Hematopoietic multipotent progenitor cell treated with erythropoietin and hydrocortisone succinate and interleukin-3 and kit ligand, for 4 days (in vitro differentiated cells): ENCODE measurements at regions not wholly inside any gene's neighbourhood (a gene's known extent, or its start where the extent isn't known, plus 50 kb on each side); places are given as distances from the start of the nearest gene placed in this dataset.

Experiments used
- DNase-seq: peaks from one replicate; pipeline ENCODE4 v3.0.0-alpha.2; 2015

- no peak for DNase-seq
These were observed 153.0 kb downstream of the ICE1 start for GRCh38 chr5:5575461-5575860.

GRCh38 chr5:5573798-5574380 lies 151.4 kb downstream of the ICE1 start:
- no peak for DNase-seq

GRCh38 chr5:5572976-5573797 lies 150.7 kb downstream of the ICE1 start:
- no peak for DNase-seq

GRCh38 chr5:5572010-5572865 lies 149.8 kb downstream of the ICE1 start:
- DNase-seq, result no peak

GRCh38 chr5:5570646-5571045 lies 148.2 kb downstream of the ICE1 start:
- no peak for DNase-seq

GRCh38 chr5:5564898-5565297 lies 142.4 kb downstream of the ICE1 start:
- DNase-seq, result no peak

- no peak for DNase-seq
These were observed 137.5 kb downstream of the ICE1 start for GRCh38 chr5:5560016-5560415.

GRCh38 chr5:5558638-5559527 lies 136.4 kb downstream of the ICE1 start:
- no peak for DNase-seq

- DNase-seq, result no peak
These were observed 135.6 kb downstream of the ICE1 start for GRCh38 chr5:5558102-5558501.

- no peak for DNase-seq
These were observed 129.0 kb downstream of the ICE1 start for GRCh38 chr5:5551499-5551898.

- no peak for DNase-seq
These were observed 123.9 kb downstream of the ICE1 start for GRCh38 chr5:5546408-5546807.

- no peak for DNase-seq
These were observed 121.7 kb downstream of the ICE1 start for GRCh38 chr5:5544094-5544663.

- peak; percentile 2 for DNase-seq
These were observed 120.2 kb downstream of the ICE1 start for GRCh38 chr5:5542654-5543053.

GRCh38 chr5:5540065-5540464 lies 117.6 kb downstream of the ICE1 start:
- DNase-seq, result no peak
